Epidermal melanocyte (primary cell): ENCODE measurements at regions not wholly inside any gene's neighbourhood (a gene's known extent, or its start where the extent isn't known, plus 50 kb on each side); places are given as distances from the start of the nearest gene placed in this dataset.

Experiments used
- DNase-seq: peaks from one replicate; pipeline ENCODE4 v3.0.0; 2011; ENCODE audit warnings: low spot score; ENCODE audit not compliant: insufficient read length

- DNase-seq = no peak
Observed at GRCh38 chr1:191963286-191963685, 195.0 kb upstream of the RGS18 start.

- DNase-seq = no peak
Observed at GRCh38 chr1:191963781-191964455, 194.3 kb upstream of the RGS18 start.

GRCh38 chr1:191969290-191969689 is 189.0 kb upstream of the RGS18 start:
- DNase-seq = no peak

- no peak for DNase-seq
Observed at GRCh38 chr1:191970116-191970515, 188.1 kb upstream of the RGS18 start.

GRCh38 chr1:191971447-191971846 is 186.8 kb upstream of the RGS18 start:
- DNase-seq = no peak

GRCh38 chr1:191974004-191974403 is 184.3 kb upstream of the RGS18 start:
- DNase-seq = no peak

- no peak for DNase-seq
Observed at GRCh38 chr1:191977874-191978506, 180.3 kb upstream of the RGS18 start.

- no peak for DNase-seq
Observed at GRCh38 chr1:191984856-191985255, 173.4 kb upstream of the RGS18 start.

- no peak for DNase-seq
Observed at GRCh38 chr1:191992118-191992517, 166.1 kb upstream of the RGS18 start.

- no peak for DNase-seq
Observed at GRCh38 chr1:191993549-191993948, 164.7 kb upstream of the RGS18 start.

- no peak for DNase-seq
Observed at GRCh38 chr1:192002063-192002462, 156.2 kb upstream of the RGS18 start.

- no peak for DNase-seq
Observed at GRCh38 chr1:192003295-192004077, 154.8 kb upstream of the RGS18 start.

GRCh38 chr1:192005976-192006375 is 152.3 kb upstream of the RGS18 start:
- no peak for DNase-seq

- DNase-seq = no peak
Observed at GRCh38 chr1:192008281-192008825, 149.9 kb upstream of the RGS18 start.

- DNase-seq = no peak
Observed at GRCh38 chr1:192010406-192010805, 147.9 kb upstream of the RGS18 start.

- no peak for DNase-seq
Observed at GRCh38 chr1:192011525-192011924, 146.7 kb upstream of the RGS18 start.

GRCh38 chr1:192022827-192023226 is 135.4 kb upstream of the RGS18 start:
- no peak for DNase-seq

GRCh38 chr1:192024881-192025280 is 133.4 kb upstream of the RGS18 start:
- DNase-seq = no peak

GRCh38 chr1:192038567-192038966 is 119.7 kb upstream of the RGS18 start:
- DNase-seq = no peak

GRCh38 chr1:192045131-192045530 is 113.1 kb upstream of the RGS18 start:
- DNase-seq = no peak

- no peak for DNase-seq
Observed at GRCh38 chr1:192053531-192053971, 104.7 kb upstream of the RGS18 start.

GRCh38 chr1:192057766-192058165 is 100.5 kb upstream of the RGS18 start:
- no peak for DNase-seq
